Dendritic cell treated with granulocyte-macrophage colony-stimulating factor and Interleukin-4, amounts not matched to agents 40 ng/mL and 50 ng/mL, for 4 days (primary cell): ENCODE measurements at regions not wholly inside any gene's neighbourhood (a gene's known extent, or its start where the extent isn't known, plus 50 kb on each side); places are given as distances from the start of the nearest gene placed in this dataset.

Source experiments
- H3K27ac Mint-ChIP-seq: one replicate; pipeline ENCODE4 v1.8.0; 2022; ENCODE audit warnings: mild to moderate bottlenecking, mixed read lengths
- H3K27me3 Mint-ChIP-seq: one replicate; pipeline ENCODE4 v1.8.0; 2022; ENCODE audit warnings: mild to moderate bottlenecking, mixed read lengths
- H3K36me3 Mint-ChIP-seq: one replicate; pipeline ENCODE4 v1.8.0; 2022; ENCODE audit warnings: low read depth, mixed read lengths
- H3K4me1 Mint-ChIP-seq: one replicate; pipeline ENCODE4 v1.8.0; 2022; ENCODE audit warnings: low read depth, mixed read lengths
- H3K4me3 Mint-ChIP-seq: one replicate; pipeline ENCODE4 v1.8.0; 2022; ENCODE audit warnings: mild to moderate bottlenecking, moderate library complexity, mixed read lengths
- H3K9me3 Mint-ChIP-seq: one replicate; pipeline ENCODE4 v1.8.0; 2022; ENCODE audit warnings: mixed read lengths
- intact Hi-C: fragments of 100-400 bp; cut with micrococcal nuclease; formaldehyde crosslinking; loops from one replicate; pipeline ENCODE4 v1.15.0; 2022

DNA sequence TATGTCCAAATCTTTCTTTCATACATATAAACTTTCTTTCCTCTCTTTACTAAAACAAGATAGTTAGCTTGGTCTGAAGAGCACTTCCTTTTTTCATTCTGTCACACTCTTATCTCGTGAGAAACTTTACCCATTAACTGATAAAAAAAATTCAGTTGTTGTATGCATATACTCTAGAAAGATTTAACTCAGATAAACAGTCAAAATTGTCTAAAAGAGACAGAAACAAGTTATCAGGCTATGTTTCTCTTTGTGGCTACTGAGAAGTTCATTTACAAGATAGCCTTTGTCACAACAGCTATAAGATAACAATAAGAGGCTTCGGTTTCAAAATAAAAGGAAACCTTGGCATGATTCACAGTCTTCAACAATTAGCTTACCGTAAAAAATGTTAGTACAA lies 235.7 kb upstream of the ATP10A start:
- H3K9me3 Mint-ChIP-seq, result no peaks in the 10 kb centered on the region
- H3K36me3 Mint-ChIP-seq, result no peaks in the 10 kb centered on the region
- intact Hi-C loops, result no loop called here
- H3K4me3 Mint-ChIP-seq, result no peak overlapping the region
- no peak overlapping the region for H3K27ac Mint-ChIP-seq
- no peaks in the 10 kb centered on the region for H3K4me1 Mint-ChIP-seq
- H3K27me3 Mint-ChIP-seq, result peaks cover 4% of the 10 kb centered on the region

- no peaks in the 10 kb centered on the region for H3K4me1 Mint-ChIP-seq
Measured at GRCh38 chr15:26097216-26097615, 234.1 kb upstream of the ATP10A start.

DNA sequence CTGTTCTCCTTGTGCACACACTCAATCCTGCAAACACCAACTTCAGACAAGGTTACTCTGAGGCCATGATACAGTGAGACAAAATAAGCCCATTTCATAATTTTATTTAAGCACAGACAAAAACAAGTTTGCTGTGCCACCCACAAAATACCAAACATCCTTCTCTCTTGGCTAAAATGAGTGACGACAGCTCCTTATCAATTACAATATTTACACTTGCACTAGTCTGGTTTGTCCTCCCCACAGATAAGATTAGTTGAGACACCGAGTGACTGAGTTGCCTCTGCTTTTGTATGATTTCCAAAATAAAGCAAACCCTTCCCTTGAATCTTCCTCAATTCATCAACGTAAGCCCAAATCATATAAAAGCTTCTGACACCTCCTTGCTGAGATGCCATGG lies 233.5 kb upstream of the ATP10A start:
- intact Hi-C loops, result no loop called here
- H3K4me1 Mint-ChIP-seq, result no peaks in the 10 kb centered on the region
- H3K4me3 Mint-ChIP-seq, result no peak overlapping the region
- H3K9me3 Mint-ChIP-seq, result no peaks in the 10 kb centered on the region
- H3K36me3 Mint-ChIP-seq, result no peaks in the 10 kb centered on the region
- H3K27me3 Mint-ChIP-seq, result peaks cover 4% of the 10 kb centered on the region
- H3K27ac Mint-ChIP-seq, result no peak overlapping the region

More at GRCh38 chr15:26097216-26097615, 234.1 kb upstream of the ATP10A start:
- Mint-ChIP-seq H3K27me3 (peaks cover 4% of the 10 kb centered on the region), H3K9me3 (no peaks in the 10 kb centered on the region), H3K4me3 (no peak overlapping the region), H3K36me3 (no peaks in the 10 kb centered on the region), H3K27ac (no peak overlapping the region)
- intact Hi-C loops, result no loop called here

- H3K27me3 Mint-ChIP-seq, result peaks cover 4% of the 10 kb centered on the region
- intact Hi-C loops, result no loop called here
- no peaks in the 10 kb centered on the region for H3K36me3 Mint-ChIP-seq
- no peak overlapping the region for H3K27ac Mint-ChIP-seq
- H3K9me3 Mint-ChIP-seq, result no peaks in the 10 kb centered on the region
- H3K4me3 Mint-ChIP-seq, result no peak overlapping the region
- H3K4me1 Mint-ChIP-seq, result no peaks in the 10 kb centered on the region
Measured at GRCh38 chr15:26095710-26096330, 232.7 kb upstream of the ATP10A start.

- H3K4me1 Mint-ChIP-seq, result no peaks in the 10 kb centered on the region
- H3K27ac Mint-ChIP-seq, result no peak overlapping the region
- intact Hi-C loops, result no loop called here
- no peak overlapping the region for H3K4me3 Mint-ChIP-seq
- H3K9me3 Mint-ChIP-seq, result no peaks in the 10 kb centered on the region
- H3K36me3 Mint-ChIP-seq, result no peaks in the 10 kb centered on the region
- peaks cover 4% of the 10 kb centered on the region for H3K27me3 Mint-ChIP-seq
Measured at GRCh38 chr15:26091184-26091583, 228.1 kb upstream of the ATP10A start.

GRCh38 chr15:26087881-26088280 lies 224.8 kb upstream of the ATP10A start:
- Mint-ChIP-seq H3K9me3 (no peaks in the 10 kb centered on the region), H3K27ac (no peak overlapping the region), H3K36me3 (no peaks in the 10 kb centered on the region), H3K27me3 (peaks cover under 1% of the 10 kb centered on the region), H3K4me3 (no peak overlapping the region), H3K4me1 (peaks cover 2% of the 10 kb centered on the region)
- intact Hi-C loops, result no loop called here

DNA sequence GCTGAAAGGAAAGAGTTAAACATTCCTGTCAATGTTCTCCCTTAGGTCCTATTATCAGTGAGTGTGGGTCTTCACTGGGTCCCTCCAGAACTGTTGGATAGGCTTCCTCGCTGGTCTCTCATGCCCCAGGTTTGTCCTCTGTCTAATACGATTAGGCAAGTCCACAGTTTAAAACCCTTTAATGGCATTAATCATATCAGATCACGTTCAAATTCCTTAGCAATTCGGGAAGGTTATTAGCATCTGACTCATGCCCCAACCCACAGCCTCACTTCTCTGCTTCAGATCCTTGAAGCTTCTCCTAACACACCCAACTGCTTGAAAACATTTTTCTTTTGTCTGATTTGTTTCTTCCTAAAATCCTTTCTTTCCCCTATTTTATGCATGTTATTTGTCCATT lies 224.3 kb upstream of the ATP10A start:
- no peak overlapping the region for H3K27ac Mint-ChIP-seq
- H3K9me3 Mint-ChIP-seq, result no peaks in the 10 kb centered on the region
- intact Hi-C loops, result no loop called here
- no peaks in the 10 kb centered on the region for H3K36me3 Mint-ChIP-seq
- H3K4me3 Mint-ChIP-seq, result no peak overlapping the region
- H3K27me3 Mint-ChIP-seq, result peaks cover 2% of the 10 kb centered on the region
- H3K4me1 Mint-ChIP-seq, result peaks cover 6% of the 10 kb centered on the region

- Mint-ChIP-seq H3K4me1 (peaks cover 16% of the 10 kb centered on the region), H3K27me3 (peaks cover 5% of the 10 kb centered on the region), H3K27ac (no peak overlapping the region), H3K36me3 (no peaks in the 10 kb centered on the region), H3K4me3 (no peak overlapping the region), H3K9me3 (no peaks in the 10 kb centered on the region)
- intact Hi-C loops, result loop anchor here (5.0 kb wide), 1 partner anchor 767 kb away; no protein-coding TSS in a partner anchor
Measured at GRCh38 chr15:26084771-26085170, 221.6 kb upstream of the ATP10A start.

DNA sequence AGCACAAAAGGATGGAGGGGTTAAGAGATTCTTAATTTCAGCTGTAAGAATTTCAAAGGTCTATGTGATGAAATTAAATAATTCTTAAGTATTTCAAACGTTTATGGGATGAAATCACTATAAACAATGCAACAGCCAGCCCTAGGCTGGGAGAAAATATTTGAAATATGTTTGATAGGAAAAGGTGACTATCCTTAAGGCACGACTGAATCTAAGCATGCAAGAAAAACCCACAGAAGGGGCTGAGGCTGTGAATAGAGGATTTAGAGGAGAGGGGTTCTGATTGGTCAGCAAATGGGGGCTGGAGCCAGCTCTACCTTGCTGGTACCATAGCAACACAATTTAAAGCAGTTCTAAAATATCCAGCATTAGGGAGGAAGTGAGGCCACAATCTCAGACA lies 220.8 kb upstream of the ATP10A start:
- H3K4me3 Mint-ChIP-seq, result no peak overlapping the region
- intact Hi-C loops, result loop anchor here (5.0 kb wide), 1 partner anchor 767 kb away; no protein-coding TSS in a partner anchor
- peaks cover 16% of the 10 kb centered on the region for H3K4me1 Mint-ChIP-seq
- H3K36me3 Mint-ChIP-seq, result no peaks in the 10 kb centered on the region
- H3K27me3 Mint-ChIP-seq, result peaks cover 5% of the 10 kb centered on the region
- no peak overlapping the region for H3K27ac Mint-ChIP-seq
- H3K9me3 Mint-ChIP-seq, result no peaks in the 10 kb centered on the region

DNA sequence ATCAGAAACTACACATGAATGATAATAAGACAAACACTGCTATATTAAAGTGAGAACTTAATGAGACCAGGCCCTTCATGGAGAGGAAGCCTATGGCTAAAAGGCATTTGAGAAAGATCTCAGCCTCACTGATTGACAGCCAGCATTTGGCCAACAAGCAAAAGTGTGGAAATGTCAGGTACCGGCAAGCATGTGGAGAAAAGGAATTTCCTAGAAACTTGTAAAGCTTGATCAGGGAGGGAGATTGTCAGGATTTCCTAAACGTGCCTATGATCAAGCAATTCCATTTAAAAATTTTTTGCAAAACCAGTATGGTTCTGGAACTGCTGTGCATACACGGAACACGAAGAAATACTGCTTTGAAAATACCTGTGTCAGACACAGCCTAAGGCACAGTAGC lies 220.3 kb upstream of the ATP10A start:
- peaks cover 16% of the 10 kb centered on the region for H3K4me1 Mint-ChIP-seq
- H3K27me3 Mint-ChIP-seq, result peaks cover 5% of the 10 kb centered on the region
- intact Hi-C loops, result loop anchor here (5.0 kb wide), 1 partner anchor 766 kb away; no protein-coding TSS in a partner anchor
- H3K27ac Mint-ChIP-seq, result no peak overlapping the region
- no peak overlapping the region for H3K4me3 Mint-ChIP-seq
- H3K9me3 Mint-ChIP-seq, result no peaks in the 10 kb centered on the region
- H3K36me3 Mint-ChIP-seq, result no peaks in the 10 kb centered on the region

DNA sequence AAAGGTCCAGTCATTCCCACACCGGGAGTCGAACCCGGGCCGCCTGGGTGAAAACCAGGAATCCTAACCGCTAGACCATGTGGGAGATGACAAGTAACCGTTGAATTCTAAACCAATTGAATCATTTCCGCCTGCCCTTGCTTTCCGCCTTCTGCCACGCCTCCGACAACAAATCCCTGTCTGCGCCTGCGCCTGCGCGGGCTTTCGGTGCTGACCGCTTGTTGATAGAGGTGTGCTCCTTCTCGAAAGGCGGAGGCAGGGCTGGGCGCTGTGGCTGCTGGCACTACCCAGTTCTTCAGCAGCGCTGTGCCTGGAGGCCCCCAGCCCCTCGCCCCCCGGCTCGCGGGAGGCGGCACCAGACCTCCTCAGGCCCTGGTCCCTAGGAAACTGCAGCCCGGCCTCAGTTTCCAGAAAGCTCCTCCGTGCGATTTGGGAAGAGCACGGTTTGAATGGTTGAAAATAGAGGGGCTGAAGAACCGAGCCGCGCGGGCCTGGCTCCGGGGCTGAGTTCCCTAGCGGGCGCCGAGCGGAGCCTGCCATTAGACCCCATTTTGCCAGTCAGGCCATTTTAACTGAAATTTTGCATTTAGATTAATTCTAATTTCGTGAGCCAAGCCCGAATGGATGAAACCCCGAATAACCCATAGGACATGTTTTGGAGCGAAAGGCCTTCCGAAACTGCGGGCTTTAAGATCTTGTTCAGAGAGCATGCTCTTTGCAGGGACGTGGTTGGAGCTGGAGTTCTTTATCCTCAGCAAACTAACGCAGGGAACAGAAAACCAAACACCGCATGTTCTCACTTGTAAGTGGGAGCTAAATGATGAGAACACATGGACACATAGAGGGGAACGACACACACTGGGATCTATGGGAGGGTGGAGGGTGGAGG lies 219.3 kb upstream of the ATP10A start:
- peak overlapping the region; percentile 78 for H3K4me3 Mint-ChIP-seq
- H3K4me1 Mint-ChIP-seq, result peaks cover 16% of the 10 kb centered on the region
- no peaks in the 10 kb centered on the region for H3K36me3 Mint-ChIP-seq
- no peaks in the 10 kb centered on the region for H3K9me3 Mint-ChIP-seq
- intact Hi-C loops, result loop anchor here (5.0 kb wide), 1 partner anchor 765 kb away; no protein-coding TSS in a partner anchor
- peaks cover 5% of the 10 kb centered on the region for H3K27me3 Mint-ChIP-seq
- peak overlapping the region; percentile 15 for H3K27ac Mint-ChIP-seq

DNA sequence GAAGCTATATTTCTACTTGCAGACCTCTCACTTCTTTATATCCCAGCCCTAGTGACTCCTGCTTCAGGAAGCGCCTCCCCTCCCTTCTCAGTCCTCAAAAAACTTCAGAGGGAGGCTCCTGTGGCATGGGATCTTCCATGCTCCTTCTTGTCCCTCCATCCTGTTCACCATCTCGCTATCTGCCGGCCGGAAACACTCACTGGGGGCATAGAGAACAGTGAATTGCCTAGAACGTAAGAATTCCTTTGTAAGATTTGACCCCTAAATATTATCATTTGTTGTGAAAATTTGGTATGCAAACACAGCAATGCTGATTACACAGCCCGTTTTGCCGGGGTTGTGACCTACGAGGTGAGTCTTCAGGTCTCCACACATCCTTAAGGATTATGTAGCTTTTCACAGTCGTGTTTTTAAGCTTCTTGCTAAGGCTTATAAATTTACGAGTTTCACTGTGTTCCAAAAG lies 218.7 kb upstream of the ATP10A start:
- intact Hi-C loops, result loop anchor here (5.0 kb wide), 1 partner anchor 764 kb away; no protein-coding TSS in a partner anchor

DNA sequence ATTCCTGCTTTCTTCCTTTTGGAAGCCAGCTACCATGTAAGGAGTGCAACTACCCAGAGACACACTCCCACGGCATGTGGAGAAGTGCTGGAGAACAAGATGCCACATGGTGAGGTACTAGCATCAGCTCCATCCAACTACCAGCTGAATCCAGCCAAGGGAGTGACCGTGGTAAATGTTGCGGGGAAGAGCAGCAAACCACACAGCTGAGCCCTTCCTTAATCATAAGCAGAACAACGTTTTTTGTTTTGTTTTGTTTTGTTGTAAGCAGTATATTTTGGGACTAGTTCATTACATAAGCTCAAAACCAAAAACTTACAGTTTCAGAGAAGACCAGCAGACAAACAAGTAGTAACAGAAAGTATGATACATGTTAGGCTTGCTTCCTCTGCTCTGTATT lies 212.6 kb upstream of the ATP10A start:
- no peak overlapping the region for H3K27ac Mint-ChIP-seq
- no peaks in the 10 kb centered on the region for H3K27me3 Mint-ChIP-seq
- no peaks in the 10 kb centered on the region for H3K36me3 Mint-ChIP-seq
- no peaks in the 10 kb centered on the region for H3K4me1 Mint-ChIP-seq
- intact Hi-C loops, result loop anchor here (1.0 kb wide), 1 partner anchor 28 kb away; no protein-coding TSS in a partner anchor
- H3K4me3 Mint-ChIP-seq, result no peak overlapping the region
- no peaks in the 10 kb centered on the region for H3K9me3 Mint-ChIP-seq

More for the DNA sequence above, 218.7 kb upstream of the ATP10A start:
- Mint-ChIP-seq H3K9me3 (no peaks in the 10 kb centered on the region), H3K4me3 (peak overlapping the region; percentile 78), H3K4me1 (peaks cover 16% of the 10 kb centered on the region), H3K36me3 (no peaks in the 10 kb centered on the region), H3K27ac (no peak overlapping the region), H3K27me3 (peaks cover 5% of the 10 kb centered on the region)
